Spleen (tissue), 11 donors: ENCODE measurements at regions not wholly inside any gene's neighbourhood (a gene's known extent, or its start where the extent isn't known, plus 50 kb on each side); places are given as distances from the start of the nearest gene placed in this dataset.

Experiments
- DNase-seq: peaks from one replicate; pipeline ENCODE4 v3.0.0-alpha.2; 2020
- H3K27ac ChIP-seq, 8 donors: fragments of 200-600 bp; sonication (generic) in 7 of 8; 1 replicate in 4 of 8; 2 replicates in 4 of 8; pipeline versions ENCODE4 v1.5.0 to v1.8.0; 2016 to 2021; ENCODE audit warnings: inconsistent platforms in 4 of 8, mild to moderate bottlenecking in 4 of 8, moderate library complexity in 1 of 8
- H3K27me3 ChIP-seq, 7 donors: fragments of 200-600 bp; sonication (generic) in 6 of 7; replicated peaks in 1 of 7; 1 replicate in 4 of 7; 2 replicates in 3 of 7; pipeline versions ENCODE4 v1.5.0 to v1.8.0; 2016 to 2021; ENCODE audit warnings: inconsistent platforms in 3 of 7, mild to moderate bottlenecking in 1 of 7
- H3K36me3 ChIP-seq, 6 donors: fragments of 200-600 bp; sonication (generic) in 5 of 6; 1 replicate in 4 of 6; 2 replicates in 2 of 6; pipeline versions ENCODE4 v1.5.0 to v1.8.0; 2016 to 2021; ENCODE audit warnings: inconsistent platforms in 2 of 6
- H3K4me1 ChIP-seq, 6 donors: fragments of 200-600 bp; sonication (generic) in 5 of 6; 1 replicate in 3 of 6; 2 replicates in 3 of 6; pipeline versions ENCODE4 v1.5.0 to v1.8.0; 2016 to 2021; ENCODE audit warnings: inconsistent platforms in 3 of 6
- H3K4me3 ChIP-seq, 8 donors: fragments of 200-600 bp; sonication (generic) in 7 of 8; 1 replicate in 4 of 8; 2 replicates in 4 of 8; pipeline versions ENCODE4 v1.5.0 to v1.8.0; 2016 to 2021; ENCODE audit warnings: inconsistent platforms in 4 of 8, mild to moderate bottlenecking in 4 of 8, moderate library complexity in 2 of 8
- H3K9me3 ChIP-seq, 8 donors: fragments of 200-600 bp; sonication (generic) in 7 of 8; 1 replicate in 4 of 8; 2 replicates in 4 of 8; pipeline versions ENCODE4 v1.5.0 to v1.8.0; 2016 to 2021; ENCODE audit warnings: inconsistent platforms in 4 of 8
- POLR2A ChIP-seq, 3 donors: fragments of 450-650 bp; IDR thresholded peaks; one replicate each; pipeline ENCODE4 v1.5.1; 2017; ENCODE audit warnings: antibody characterized with exemption in 3 of 3, mild to moderate bottlenecking in 1 of 3
- POLR2AphosphoS5 ChIP-seq, 3 donors: sonication (generic); formaldehyde crosslinking; IDR thresholded peaks; one replicate each; pipeline ENCODE4 v1.5.1; 2017; ENCODE audit warnings: antibody characterized with exemption in 3 of 3
- WGBS, 5 donors: extraction: QIAGEN DNeasy Blood & Tissue Kit in 3 of 5; methylation state at CpG; one replicate each; pipeline versions ENCODE4 v1.1.5 to v1.1.7; 2013 to 2018; 5-methylcytosine and 5-hydroxymethylcytosine counted together
- intact Hi-C: fragments of 100-400 bp; cut with DNase I; formaldehyde crosslinking; loops from one replicate; pipeline ENCODE4 v1.15.0; 2023; ENCODE audit warnings: low total_unique reads
- TF ChIP-seq, protein P1 (sequence below), 11 experiments: fragments of 200-600 bp in 7 of 11; fragments of 450-650 bp in 4 of 11; sonication (generic) in 4 of 11; IDR thresholded peaks in 8 of 11; conservative IDR thresholded peaks in 3 of 11; 1 replicate in 7 of 11; 2 replicates in 4 of 11; pipeline versions ENCODE4 v1.4.0 to v1.8.0; 2016 to 2021; ENCODE audit warnings: antibody characterized with exemption in 11 of 11, inconsistent platforms in 4 of 11, mild to moderate bottlenecking in 1 of 11
- donor health status: healthy with polysubstance abuse.
- donor health status: DM: no; HTN: no; CAD: no; lungs with moderate emphysema.
- donor health status: DM: no; HTN: no; CAD: no.
- donor health status: Bipolar disorder and iron deficiency.
- donor health status: healthy.
- donor health status: DM: no; HTN: no; CAD: no.
- donor health status: DM: yes; HTN: yes; CAD: no.

DNA sequence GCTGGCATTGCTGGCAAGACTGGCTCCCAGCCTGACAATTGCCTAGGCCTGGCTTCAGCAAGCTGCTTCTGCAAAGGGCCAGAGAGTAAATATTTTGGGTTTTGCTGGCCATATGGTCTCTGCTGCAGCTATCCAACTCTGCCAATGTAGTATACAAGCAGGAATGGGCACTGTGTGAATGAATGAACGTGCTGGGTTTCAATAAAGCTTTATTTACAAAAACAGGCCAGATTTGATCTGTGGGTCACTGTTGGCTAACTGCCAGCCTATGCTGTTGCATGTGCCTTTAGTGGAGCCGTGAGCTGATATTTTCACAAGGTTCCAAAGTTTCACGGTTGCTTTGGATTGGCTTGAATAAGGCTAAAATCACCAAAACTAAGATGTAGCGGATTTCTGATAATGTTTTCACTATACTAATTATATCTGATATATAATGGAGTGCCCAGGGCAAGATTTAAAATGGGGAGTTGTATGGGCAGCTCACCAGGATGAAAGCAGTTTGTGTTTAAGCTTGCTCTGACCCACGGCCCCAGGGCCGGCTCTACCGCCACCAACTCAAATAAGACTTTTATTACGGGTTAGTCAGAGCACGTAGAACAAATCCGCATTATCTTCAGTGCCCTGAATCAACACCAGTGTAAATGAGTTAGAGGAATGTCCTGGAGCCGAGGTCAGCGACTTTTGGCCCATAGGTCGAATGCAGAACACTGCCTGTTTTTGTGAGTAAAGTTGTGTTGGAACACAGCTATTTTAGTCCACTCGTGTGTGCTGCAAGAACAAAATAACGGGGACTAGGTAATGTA lies 98.6 kb upstream of the DAP start:
- Histone ChIP-seq H3K4me1 (peaks cover 0 to 19% (median 7%) of the 10 kb centered on the region in 6 donors), H3K27ac (no peak overlapping the region), H3K4me3 (no peak overlapping the region), H3K36me3 (no peaks in the 10 kb centered on the region), H3K27me3 (peaks cover 0 to 28% (median 4%) of the 10 kb centered on the region in 7 donors), H3K9me3 (no peaks in the 10 kb centered on the region)
- 88 to 95% (median 93%) methylated on average over 15 of the region's 15 CpGs for WGBS, 5 donors
- intact Hi-C loops = no loop called here
- DNase-seq = no peak
- TF ChIP-seq POLR2AphosphoS5 (IDR thresholded peaks at IDR 0.05) (no peak), POLR2A (IDR thresholded peaks at IDR 0.05) (no peak)
- TF ChIP-seq, protein P1, sequence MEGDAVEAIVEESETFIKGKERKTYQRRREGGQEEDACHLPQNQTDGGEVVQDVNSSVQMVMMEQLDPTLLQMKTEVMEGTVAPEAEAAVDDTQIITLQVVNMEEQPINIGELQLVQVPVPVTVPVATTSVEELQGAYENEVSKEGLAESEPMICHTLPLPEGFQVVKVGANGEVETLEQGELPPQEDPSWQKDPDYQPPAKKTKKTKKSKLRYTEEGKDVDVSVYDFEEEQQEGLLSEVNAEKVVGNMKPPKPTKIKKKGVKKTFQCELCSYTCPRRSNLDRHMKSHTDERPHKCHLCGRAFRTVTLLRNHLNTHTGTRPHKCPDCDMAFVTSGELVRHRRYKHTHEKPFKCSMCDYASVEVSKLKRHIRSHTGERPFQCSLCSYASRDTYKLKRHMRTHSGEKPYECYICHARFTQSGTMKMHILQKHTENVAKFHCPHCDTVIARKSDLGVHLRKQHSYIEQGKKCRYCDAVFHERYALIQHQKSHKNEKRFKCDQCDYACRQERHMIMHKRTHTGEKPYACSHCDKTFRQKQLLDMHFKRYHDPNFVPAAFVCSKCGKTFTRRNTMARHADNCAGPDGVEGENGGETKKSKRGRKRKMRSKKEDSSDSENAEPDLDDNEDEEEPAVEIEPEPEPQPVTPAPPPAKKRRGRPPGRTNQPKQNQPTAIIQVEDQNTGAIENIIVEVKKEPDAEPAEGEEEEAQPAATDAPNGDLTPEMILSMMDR (IDR thresholded peaks at IDR 0.05 in 8 of 11, conservative IDR thresholded peaks at IDR 0.05 in 3 of 11) = no peak

DNA sequence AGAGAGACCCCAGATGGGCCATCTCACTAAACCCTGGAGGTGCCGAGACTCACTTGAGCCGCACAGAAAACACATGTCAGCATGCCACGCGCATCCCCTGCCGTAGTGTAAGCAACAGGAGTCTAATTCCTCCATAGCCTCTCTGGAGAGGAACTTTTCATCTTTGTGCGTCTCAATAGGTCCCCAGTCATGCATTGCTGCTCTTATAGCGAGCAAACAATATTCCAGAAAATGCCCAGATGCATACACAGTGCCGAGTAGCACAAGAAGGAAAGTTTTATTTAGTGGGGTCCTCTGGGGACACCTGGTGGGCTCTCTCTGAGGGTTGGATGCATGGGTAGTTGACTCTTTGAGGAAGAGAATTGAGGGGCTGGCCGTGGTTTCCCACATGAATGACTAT lies 97.9 kb upstream of the DAP start:
- Histone ChIP-seq H3K4me3 (no peak overlapping the region), H3K9me3 (no peaks in the 10 kb centered on the region), H3K27me3 (peaks cover 0 to 28% (median 4%) of the 10 kb centered on the region in 7 donors), H3K4me1 (peaks cover 0 to 19% (median 7%) of the 10 kb centered on the region in 6 donors), H3K36me3 (no peaks in the 10 kb centered on the region), H3K27ac (no peak overlapping the region)
- intact Hi-C loops = no loop called here
- TF ChIP-seq POLR2AphosphoS5 (IDR thresholded peaks at IDR 0.05) = no peak
- no peak for TF ChIP-seq POLR2A (IDR thresholded peaks at IDR 0.05)
- TF ChIP-seq, protein P1 (IDR thresholded peaks at IDR 0.05 in 8 of 11, conservative IDR thresholded peaks at IDR 0.05 in 3 of 11) = no peak
- WGBS, 5 donors = 85 to 90% (median 86%) methylated on average over 9 of the region's 9 CpGs
- no peak for DNase-seq

DNA sequence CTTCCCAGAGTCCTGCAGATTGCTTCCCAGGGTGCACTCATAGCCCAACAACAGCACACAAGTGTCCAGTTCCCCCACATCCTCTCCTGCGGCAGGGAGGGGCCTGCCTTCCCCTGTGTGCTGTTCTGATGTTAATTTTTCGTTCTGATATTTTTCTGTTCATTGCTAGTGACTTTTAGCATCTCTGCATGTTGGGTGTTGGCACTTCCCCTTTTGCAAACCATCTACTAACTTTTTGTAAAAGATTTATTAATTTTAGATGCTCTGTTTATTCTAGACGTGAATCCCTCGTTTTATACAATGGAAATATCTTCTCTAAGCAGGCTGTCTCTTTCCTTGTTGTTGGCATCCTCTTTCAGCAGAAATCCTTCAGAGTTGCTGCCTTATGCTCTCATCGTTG lies 97.3 kb upstream of the DAP start:
- WGBS, 5 donors = 23 to 47% (median 32%) methylated on average over 5 of the region's 5 CpGs
- intact Hi-C loops = no loop called here
- Histone ChIP-seq H3K27ac (no peak overlapping the region), H3K4me1 (peaks cover 0 to 16% (median 7%) of the 10 kb centered on the region in 6 donors), H3K9me3 (no peaks in the 10 kb centered on the region), H3K36me3 (no peaks in the 10 kb centered on the region), H3K4me3 (no peak overlapping the region), H3K27me3 (peaks cover 0 to 25% (median 4%) of the 10 kb centered on the region in 7 donors)
- no peak for DNase-seq
- TF ChIP-seq POLR2AphosphoS5 (IDR thresholded peaks at IDR 0.05) (no peak), POLR2A (IDR thresholded peaks at IDR 0.05) (no peak)
- TF ChIP-seq, protein P1 (IDR thresholded peaks at IDR 0.05 in 8 of 11, conservative IDR thresholded peaks at IDR 0.05 in 3 of 11) = no peak

DNA sequence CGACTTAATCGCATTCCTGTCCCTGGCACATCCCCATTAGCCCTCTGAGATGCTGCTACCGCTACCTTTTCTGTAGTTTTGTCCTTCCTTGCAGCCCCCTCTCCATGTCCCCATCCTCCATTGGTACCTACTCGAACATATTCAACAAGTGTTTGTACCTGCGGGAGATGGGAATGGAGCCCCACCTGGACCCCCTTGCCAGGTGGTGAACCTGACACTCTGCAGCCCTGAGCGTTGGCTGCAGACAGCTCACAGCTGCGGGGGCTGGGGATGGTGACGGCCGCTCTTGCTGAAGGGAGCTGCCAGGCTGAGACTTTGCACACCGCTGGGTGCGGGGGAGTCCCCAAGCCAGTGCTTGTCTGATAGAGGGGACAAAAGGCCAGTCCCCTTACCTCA lies 96.3 kb upstream of the DAP start:
- intact Hi-C loops = no loop called here

More for the DNA sequence above, 96.3 kb upstream of the DAP start:
- H3K9me3 ChIP-seq = no peaks in the 10 kb centered on the region
- H3K4me3 ChIP-seq = no peak overlapping the region
- H3K4me1 ChIP-seq = peaks cover 0 to 16% (median 7%) of the 10 kb centered on the region in 6 donors
- peaks cover 0 to 23% (median 4%) of the 10 kb centered on the region in 7 donors for H3K27me3 ChIP-seq
- 50 to 58% (median 53%) methylated on average over 11 of the region's 11 CpGs for WGBS, 5 donors
- H3K36me3 ChIP-seq = no peaks in the 10 kb centered on the region
- TF ChIP-seq POLR2A (IDR thresholded peaks at IDR 0.05) (no peak), POLR2AphosphoS5 (IDR thresholded peaks at IDR 0.05) (no peak)
- TF ChIP-seq, protein P1 (IDR thresholded peaks at IDR 0.05 in 8 of 11, conservative IDR thresholded peaks at IDR 0.05 in 3 of 11) = peak in 1 of 11 experiments; percentile 6
- no peak overlapping the region for H3K27ac ChIP-seq
- DNase-seq = no peak
